Tongue (tissue), 2 donors: ENCODE measurements at regions not wholly inside any gene's neighbourhood (a gene's known extent, or its start where the extent isn't known, plus 50 kb on each side); places are given as distances from the start of the nearest gene placed in this dataset. TPM values are rescaled to one million over a fixed set of nuclear protein-coding genes. Genes with fewer than 3 reads are reported as not detected.
"Not testable (repeated sequence)": the region's sequence is repeated elsewhere in the genome, so short reads cannot be mapped to it uniquely, and the experiment has no call there.

Experiments used
- DNase-seq: peaks from one replicate; pipeline ENCODE4 v3.0.0-alpha.2; 2015
- small RNA-seq: library from RNA; depleted of rRNA; stranded (forward); fragments of <200 nt; gene quantifications from one replicate; pipeline ENCODE3, GENCODE V24; 2014; ENCODE audit warnings: low replicate concordance

DNA sequence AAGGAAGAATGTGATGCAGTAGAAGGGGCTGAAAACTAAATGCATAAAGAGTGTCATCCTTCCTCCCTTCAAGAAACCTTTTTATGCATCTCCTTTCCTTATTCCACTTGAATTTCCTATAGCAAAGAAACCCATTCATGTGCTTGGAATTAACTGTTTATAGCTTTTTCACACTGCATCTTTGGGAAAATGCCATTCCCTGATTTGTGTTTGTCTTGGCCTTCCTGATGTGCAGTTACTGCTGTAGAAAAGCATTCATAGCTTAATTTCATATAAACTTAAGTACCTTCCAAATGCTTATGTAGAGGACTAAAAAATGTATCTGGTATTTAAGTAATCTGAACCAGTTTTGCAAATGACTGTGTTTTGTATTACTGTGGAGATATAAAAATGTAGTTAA, 61.8 kb downstream of the SDR9C7 start:
- DNase-seq: peak; percentile 35

DNA sequence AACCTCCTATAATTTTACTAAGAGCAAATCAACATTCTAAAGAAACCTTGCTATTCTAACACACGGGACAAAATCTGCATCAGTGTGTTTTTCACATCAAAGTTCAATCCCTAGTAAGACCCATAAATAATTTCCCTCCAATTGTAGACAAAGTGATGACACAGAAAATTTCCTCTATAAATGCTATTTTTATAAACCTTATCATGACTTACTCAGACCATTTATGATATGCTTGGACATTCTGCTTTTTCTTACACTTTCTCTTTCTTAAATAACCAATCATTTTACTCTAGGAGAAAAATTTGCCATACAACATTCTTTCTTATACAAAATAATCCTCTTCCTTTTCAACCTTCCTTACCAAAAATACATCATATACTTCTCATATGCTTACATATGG, 67.0 kb downstream of the SDR9C7 start:
- no peak for DNase-seq

DNA sequence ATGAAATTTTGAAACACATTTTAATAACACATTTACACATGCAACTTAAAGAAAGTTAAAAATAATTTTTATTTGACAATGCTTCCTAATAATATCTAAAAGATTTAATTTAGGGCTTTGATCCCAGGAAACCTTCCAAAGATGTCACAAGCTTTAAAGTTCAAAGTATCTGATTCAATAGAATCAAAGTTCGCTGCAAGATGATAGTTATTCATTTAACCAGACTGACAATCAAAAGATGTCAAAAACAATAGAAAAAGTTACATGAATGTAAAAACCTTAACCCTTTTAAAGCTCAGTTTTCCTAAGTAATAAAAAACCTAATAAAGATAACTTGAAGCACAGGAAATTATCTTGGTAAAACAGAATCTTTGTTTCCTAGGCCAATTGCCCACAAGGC, 67.7 kb downstream of the SDR9C7 start:
- DNase-seq: no peak

DNA sequence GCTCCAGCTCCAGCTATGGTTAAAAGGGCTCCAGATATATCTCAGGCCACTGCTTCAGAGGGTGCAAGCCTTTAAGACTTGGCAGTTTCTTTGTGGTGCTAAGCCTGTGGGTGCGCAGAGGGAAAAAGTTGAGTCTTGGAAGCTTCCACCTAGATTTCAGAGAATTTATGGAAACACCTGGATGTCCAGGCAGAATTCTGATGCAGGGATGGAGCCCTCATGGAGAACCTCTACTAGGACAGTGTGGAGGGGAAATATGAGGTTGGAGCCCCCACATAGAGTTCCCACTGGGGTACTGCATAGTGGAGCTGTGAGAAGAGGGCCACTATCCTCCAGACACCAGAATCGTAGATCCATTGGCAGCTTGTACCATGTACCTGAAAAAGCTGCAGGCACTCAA, 69.9 kb downstream of the SDR9C7 start:
- no peak for DNase-seq

DNA sequence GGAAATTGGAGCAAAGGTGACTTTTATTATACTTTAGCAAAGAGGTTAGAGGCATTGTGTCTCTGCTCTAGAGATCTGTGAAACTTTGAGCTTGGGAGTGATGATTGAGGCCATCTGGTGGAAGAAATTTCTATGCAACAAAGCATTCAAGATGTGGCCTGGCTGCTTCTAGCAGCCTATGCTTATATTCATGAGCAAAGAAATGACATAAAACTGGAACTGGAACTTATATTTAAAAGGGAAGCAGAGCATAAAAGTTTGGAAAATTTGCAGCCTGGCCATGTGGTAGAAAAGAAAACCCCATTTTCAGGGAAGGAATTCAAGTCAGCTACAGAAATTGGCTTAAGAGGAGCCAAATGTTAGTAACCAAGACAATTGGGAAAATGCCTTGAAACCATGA, 70.4 kb downstream of the SDR9C7 start:
- DNase-seq: no peak

DNA sequence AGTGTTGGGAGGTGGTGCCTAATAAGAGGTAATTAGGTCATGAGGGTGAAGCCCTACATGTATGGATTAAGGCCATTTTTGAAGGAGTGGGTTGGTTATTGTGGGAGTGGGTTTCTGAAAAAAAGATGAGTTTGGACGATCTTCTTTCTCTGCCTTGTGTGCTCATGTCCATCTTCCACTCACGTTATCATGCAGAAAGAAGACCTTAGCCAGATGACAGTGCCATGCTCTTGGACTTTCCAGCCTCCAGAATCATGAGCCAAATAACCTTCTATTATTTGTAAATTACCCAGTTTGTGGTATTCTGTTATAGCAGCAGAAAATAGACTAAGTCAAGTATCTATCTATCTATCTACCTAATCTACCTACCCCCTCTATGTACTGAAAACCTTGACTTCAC, 71.9 kb downstream of the SDR9C7 start:
- no peak for DNase-seq

DNA sequence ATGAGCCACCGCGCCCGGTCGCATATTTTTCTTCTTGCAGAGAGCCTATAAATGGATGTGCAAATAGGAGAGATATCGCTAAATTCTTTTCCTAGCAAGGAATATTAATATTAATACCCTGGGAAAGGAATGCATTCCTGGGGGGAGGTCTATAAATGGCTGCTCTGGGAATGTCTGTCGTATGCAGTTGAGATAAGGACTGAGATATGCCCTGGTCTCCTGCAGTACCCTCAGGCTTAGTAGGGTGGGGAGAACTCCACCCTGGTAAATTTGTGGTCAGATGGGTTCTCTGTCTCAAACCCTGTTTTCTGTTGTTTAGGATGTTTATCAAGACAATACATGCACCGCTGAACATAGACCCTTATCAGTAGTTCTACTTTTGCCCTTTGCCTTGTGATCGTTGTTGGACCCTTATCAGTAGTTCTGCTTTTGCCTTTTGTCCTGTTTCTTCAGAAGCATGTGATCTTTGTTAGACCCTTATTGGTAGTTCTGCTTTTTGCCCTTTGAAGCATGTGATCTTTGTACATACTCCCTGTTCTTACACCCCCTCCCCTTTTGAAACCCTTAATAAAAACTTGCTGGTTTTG, 80.7 kb downstream of the SDR9C7 start:
- not testable (repeated sequence) for DNase-seq

DNA sequence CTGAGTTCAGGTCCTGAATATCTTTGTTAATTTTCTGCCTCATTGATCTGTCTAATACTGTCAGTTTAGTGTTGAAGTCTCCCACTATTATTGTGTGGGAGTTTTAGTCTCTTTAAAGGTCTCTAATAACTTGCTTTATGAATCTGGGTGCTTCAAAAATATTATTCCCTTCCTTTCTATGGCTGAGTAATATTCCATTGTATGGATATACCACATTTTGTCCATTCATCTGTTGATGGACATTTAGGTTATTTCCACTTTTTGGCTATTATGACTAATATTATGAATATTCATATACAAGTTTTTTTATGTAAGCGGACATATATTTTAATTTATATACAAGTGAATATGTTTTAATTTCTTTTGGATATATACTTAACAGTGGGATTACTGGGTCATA, 82.7 kb downstream of the SDR9C7 start:
- no peak for DNase-seq

DNA sequence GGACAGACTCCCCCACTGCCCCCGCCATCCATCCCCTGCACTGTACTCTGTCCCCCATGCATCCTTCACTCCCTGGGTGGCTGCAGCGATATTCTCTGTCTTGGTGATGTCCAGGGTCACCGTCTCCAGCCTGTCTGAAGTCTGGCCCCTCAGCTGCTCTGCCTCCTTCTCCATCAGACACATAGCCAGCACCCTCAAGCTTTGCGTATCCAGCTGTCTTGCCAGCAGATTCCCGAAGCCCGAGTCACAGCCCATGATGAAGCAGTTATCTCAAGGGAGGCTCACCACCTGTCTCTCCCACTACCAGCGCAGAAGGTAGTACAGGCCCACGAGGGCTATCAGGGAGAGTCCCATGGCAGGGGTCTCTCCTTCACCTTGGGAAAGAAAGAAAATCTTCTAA, 77.8 kb downstream of the HSD17B6 start:
- DNase-seq: peak; percentile 47

DNA sequence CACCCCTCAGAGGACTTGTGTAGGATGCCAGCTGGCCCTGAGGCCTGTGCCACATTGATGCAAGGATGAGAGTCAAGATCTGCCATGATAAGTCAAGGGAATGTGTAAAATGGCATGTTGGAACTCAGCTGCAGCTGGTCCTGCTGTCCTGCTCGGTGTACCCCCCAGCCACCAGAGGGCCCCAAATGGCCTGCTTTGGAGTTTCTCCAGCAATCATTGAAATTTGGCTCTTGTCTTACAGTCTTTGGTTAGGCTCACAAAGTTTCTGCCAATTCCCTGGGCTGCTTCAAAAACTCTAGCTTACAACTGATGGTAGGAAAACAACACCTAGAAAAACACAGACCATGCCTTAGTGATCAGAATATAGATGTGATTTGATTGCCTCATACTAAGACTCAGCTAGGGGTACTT, 76.8 kb downstream of the HSD17B6 start:
- peak; percentile 82 for DNase-seq

DNA sequence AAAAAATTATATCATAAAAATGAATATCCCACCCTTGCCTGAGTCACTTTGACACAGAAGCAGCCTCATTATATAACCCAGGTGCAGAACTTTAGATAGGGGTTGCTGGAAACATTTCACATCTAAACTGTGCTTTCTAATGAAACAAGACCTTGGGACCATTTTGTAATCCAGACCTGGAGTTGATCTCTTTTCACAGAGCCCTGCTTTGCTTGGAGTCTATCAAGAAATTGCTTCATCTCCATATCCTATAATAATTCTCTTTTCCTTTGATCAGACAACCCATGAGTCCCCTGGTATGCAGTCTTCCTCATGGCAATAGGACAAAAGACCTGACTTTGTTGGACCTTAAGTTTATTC, 76.3 kb downstream of the HSD17B6 start:
- DNase-seq: no peak

DNA sequence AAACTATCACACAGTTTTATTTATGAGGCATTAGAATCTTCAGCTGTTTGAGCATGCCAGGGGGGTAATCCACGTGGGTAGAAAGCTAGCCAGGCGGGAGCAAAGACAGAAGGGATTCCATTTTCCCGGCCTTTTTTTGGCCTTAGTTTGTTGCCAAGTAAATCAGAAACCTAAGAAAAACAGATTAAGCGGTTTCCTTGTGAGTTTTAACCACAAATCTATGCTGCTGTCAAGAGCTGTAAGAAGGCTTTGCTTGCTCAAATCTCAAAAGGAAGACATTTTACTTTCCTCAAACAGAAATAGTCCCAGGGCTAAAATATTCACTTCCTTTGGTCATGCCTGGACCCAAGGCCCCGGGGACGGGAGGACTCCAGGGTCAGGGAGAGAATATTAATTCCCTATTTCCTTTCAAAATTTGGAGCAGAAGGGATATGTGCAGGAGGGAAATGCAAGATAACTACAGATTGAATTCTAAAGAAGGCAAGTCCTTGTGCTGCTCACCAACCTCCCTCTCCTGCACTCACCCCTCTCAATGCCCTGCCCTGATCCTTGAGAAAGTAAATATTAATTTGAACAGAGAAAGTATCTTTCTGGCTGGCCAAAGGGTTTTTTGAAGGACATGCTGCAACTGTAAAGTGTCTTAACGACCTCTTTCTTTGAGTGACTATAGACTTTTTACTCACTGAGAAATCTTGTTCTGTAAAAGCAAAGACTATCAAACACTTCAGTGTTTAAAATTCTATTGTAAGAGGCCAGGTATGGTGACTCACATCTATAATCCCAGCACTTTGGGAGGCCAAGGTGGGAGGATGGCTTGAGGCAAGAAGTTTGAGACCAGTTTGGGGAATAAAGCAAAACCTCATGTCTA, 75.7 kb downstream of the HSD17B6 start:
- DNase-seq: peak; percentile 48

Small RNA genes lying in the stretch of these regions (small RNA-seq; reads per million reads assigned to genes)
- gene AC121758.2 (not detected), gene RF00554 (not detected)
